ENCODE measurements at regions not wholly inside any gene's neighbourhood (a gene's known extent, or its start where the extent isn't known, plus 50 kb on each side); places are given as distances from the start of the nearest gene placed in this dataset.

DNA sequence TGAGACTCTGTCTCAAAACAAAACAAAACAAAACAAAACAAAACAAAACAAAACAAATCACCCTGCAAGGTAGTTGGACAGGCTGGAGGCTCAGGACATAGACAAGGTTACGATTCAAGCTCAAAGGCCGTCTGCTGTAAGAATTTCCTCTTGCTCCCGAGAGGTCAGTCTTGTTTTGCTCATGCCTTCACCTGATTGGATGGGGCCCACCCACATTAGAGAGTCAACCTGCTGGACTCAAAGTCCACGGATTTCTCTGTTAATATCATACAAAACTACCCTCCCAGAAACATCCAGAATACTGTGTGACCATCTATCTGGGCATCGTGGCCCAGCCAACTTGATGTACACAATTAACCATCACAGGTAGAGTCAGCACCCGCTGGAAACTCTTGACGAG is 330.0 kb upstream of the EEF2KMT start:
- H3K4me3 Mint-ChIP-seq = no peak overlapping the region
- no peaks in the 10 kb centered on the region for H3K27me3 Mint-ChIP-seq (ENCODE audit: low read depth)
- no peak overlapping the region for H3K27ac Mint-ChIP-seq
- H3K9me3 Mint-ChIP-seq = no peaks in the 10 kb centered on the region
- H3K36me3 Mint-ChIP-seq (ENCODE audit: low read depth) = no peaks in the 10 kb centered on the region
- no peaks in the 10 kb centered on the region for H3K4me1 Mint-ChIP-seq (ENCODE audit: low read depth)
- no peak for DNase-seq (ENCODE audit: low spot score)

GRCh38 chr16:5422643-5423496 is 325.3 kb upstream of the EEF2KMT start:
- Mint-ChIP-seq H3K4me1 (ENCODE audit: low read depth) (no peaks in the 10 kb centered on the region), H3K27me3 (ENCODE audit: low read depth) (no peaks in the 10 kb centered on the region), H3K36me3 (ENCODE audit: low read depth) (no peaks in the 10 kb centered on the region), H3K4me3 (no peak overlapping the region), H3K9me3 (no peaks in the 10 kb centered on the region), H3K27ac (no peak overlapping the region)
- DNase-seq (ENCODE audit: low spot score) = no peak

DNA sequence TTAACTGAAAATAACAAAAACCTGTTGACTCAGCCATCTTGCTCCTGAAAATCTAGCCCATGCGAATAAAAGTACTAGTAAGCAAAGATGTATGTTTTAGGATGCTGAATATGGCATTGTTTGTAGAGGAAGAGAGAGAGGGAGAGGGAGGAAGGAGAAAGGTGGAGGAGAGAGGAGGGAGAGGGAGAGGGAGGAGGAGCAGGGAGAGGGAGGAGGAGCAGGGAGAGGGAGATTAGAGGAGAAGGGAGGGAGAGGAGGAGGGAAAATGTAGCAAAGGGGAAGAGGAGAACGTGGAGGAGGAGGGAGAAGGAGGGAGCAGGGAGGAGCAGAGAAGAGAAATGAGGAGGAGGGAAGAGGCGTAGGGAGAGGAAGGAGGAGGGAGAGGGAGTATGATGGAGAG is 324.5 kb upstream of the EEF2KMT start:
- Mint-ChIP-seq H3K27me3 (ENCODE audit: low read depth) (no peaks in the 10 kb centered on the region), H3K9me3 (no peaks in the 10 kb centered on the region), H3K36me3 (ENCODE audit: low read depth) (no peaks in the 10 kb centered on the region), H3K27ac (no peak overlapping the region), H3K4me3 (no peak overlapping the region), H3K4me1 (ENCODE audit: low read depth) (no peaks in the 10 kb centered on the region)
- no peak for DNase-seq (ENCODE audit: low spot score)

- Mint-ChIP-seq H3K4me3 (no peak overlapping the region), H3K27ac (no peak overlapping the region), H3K36me3 (ENCODE audit: low read depth) (no peaks in the 10 kb centered on the region), H3K27me3 (ENCODE audit: low read depth) (no peaks in the 10 kb centered on the region), H3K9me3 (peaks cover 2% of the 10 kb centered on the region), H3K4me1 (ENCODE audit: low read depth) (no peaks in the 10 kb centered on the region)
- no peak for DNase-seq (ENCODE audit: low spot score)
Measured at GRCh38 chr16:5416013-5416412, 318.4 kb upstream of the EEF2KMT start.

DNA sequence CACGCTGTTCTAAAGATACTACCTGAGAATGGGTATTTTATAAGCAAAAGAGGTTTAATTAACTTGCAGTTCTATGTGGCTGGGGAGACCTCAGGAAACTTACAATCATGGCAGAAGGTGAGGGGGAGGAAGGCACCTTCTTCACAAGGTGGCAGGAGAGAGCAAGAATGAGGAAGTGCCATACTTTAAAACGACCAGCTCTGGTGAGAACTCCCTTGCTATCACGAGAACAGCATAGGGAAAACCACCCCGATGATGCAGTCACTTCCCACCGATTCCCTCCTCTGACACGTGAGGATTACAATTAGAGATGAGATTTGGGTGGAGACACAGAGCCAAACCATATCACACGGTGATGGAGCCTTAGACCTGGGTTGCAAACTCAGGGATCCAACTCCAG is 317.5 kb upstream of the EEF2KMT start:
- H3K4me3 Mint-ChIP-seq = no peak overlapping the region
- no peaks in the 10 kb centered on the region for H3K4me1 Mint-ChIP-seq (ENCODE audit: low read depth)
- H3K27ac Mint-ChIP-seq = no peak overlapping the region
- no peaks in the 10 kb centered on the region for H3K27me3 Mint-ChIP-seq (ENCODE audit: low read depth)
- DNase-seq (ENCODE audit: low spot score) = no peak
- peaks cover 7% of the 10 kb centered on the region for H3K9me3 Mint-ChIP-seq
- no peaks in the 10 kb centered on the region for H3K36me3 Mint-ChIP-seq (ENCODE audit: low read depth)

DNA sequence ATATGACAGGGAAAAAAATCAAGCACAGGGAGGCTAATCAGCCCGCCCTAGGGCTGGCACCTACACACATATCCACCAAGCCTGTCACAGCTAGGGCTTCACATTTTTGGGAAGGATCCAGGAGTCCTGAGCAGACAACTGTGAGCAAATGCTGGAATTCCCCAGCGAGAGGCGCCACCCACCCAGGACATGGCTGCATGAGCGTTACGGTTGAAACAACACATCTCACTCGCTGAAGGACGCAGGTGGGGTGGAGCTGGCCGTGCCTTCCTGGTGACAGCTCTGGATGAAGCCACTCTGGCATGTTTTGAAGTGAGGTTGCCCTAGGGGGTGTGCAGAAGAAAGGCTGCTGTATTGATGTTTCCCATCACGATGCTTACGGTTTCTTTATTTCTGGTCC is 315.1 kb upstream of the EEF2KMT start:
- no peak overlapping the region for H3K27ac Mint-ChIP-seq
- DNase-seq (ENCODE audit: low spot score) = no peak

GRCh38 chr16:5398203-5398602 is 300.6 kb upstream of the EEF2KMT start:
- Mint-ChIP-seq H3K27me3 (ENCODE audit: low read depth) (no peaks in the 10 kb centered on the region), H3K27ac (no peak overlapping the region)
- DNase-seq (ENCODE audit: low spot score) = no peak

More for the DNA sequence above, 315.1 kb upstream of the EEF2KMT start:
- Mint-ChIP-seq H3K4me3 (no peak overlapping the region), H3K9me3 (peaks cover 7% of the 10 kb centered on the region), H3K4me1 (ENCODE audit: low read depth) (no peaks in the 10 kb centered on the region), H3K36me3 (ENCODE audit: low read depth) (no peaks in the 10 kb centered on the region), H3K27me3 (ENCODE audit: low read depth) (no peaks in the 10 kb centered on the region)

GRCh38 chr16:5396880-5397279 is 299.3 kb upstream of the EEF2KMT start:
- H3K4me1 Mint-ChIP-seq (ENCODE audit: low read depth) = no peaks in the 10 kb centered on the region
- DNase-seq (ENCODE audit: low spot score) = no peak
- H3K27ac Mint-ChIP-seq = no peak overlapping the region
- H3K36me3 Mint-ChIP-seq (ENCODE audit: low read depth) = no peaks in the 10 kb centered on the region
- no peaks in the 10 kb centered on the region for H3K27me3 Mint-ChIP-seq (ENCODE audit: low read depth)
- no peaks in the 10 kb centered on the region for H3K9me3 Mint-ChIP-seq
- H3K4me3 Mint-ChIP-seq = no peak overlapping the region

More at GRCh38 chr16:5398203-5398602, 300.6 kb upstream of the EEF2KMT start:
- Mint-ChIP-seq H3K4me3 (no peak overlapping the region), H3K4me1 (ENCODE audit: low read depth) (no peaks in the 10 kb centered on the region), H3K36me3 (ENCODE audit: low read depth) (no peaks in the 10 kb centered on the region), H3K9me3 (no peaks in the 10 kb centered on the region)

GRCh38 chr16:5393070-5393469 is 295.5 kb upstream of the EEF2KMT start:
- Mint-ChIP-seq H3K9me3 (no peaks in the 10 kb centered on the region), H3K27me3 (ENCODE audit: low read depth) (no peaks in the 10 kb centered on the region), H3K4me3 (no peak overlapping the region), H3K36me3 (ENCODE audit: low read depth) (no peaks in the 10 kb centered on the region), H3K4me1 (ENCODE audit: low read depth) (no peaks in the 10 kb centered on the region), H3K27ac (no peak overlapping the region)
- DNase-seq (ENCODE audit: low spot score) = no peak

DNA sequence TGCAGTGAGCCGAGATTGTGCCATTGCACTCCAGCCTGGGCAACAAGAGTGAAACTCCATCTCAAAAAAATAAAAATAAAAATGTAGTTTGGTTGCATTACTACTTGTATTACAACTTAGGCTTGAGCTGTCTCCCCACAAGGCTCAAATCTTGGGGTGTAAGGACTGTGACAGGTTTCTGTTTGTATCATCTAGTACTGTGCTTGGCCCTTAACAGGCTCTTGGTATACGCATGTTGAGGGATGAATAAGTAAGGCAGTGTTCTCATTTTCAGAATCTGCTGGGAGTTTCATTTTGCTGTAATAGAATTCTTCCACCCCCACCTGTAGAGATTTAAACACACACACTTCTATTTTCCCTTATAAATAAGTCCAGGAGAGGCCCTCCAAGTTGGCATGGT is 289.4 kb upstream of the EEF2KMT start:
- Mint-ChIP-seq H3K27me3 (ENCODE audit: low read depth) (no peaks in the 10 kb centered on the region), H3K4me3 (no peak overlapping the region), H3K4me1 (ENCODE audit: low read depth) (no peaks in the 10 kb centered on the region), H3K27ac (no peak overlapping the region), H3K36me3 (ENCODE audit: low read depth) (no peaks in the 10 kb centered on the region), H3K9me3 (no peaks in the 10 kb centered on the region)
- DNase-seq (ENCODE audit: low spot score) = no peak

GRCh38 chr16:5385811-5386210 is 288.2 kb upstream of the EEF2KMT start:
- Mint-ChIP-seq H3K4me1 (ENCODE audit: low read depth) (no peaks in the 10 kb centered on the region), H3K27ac (no peak overlapping the region), H3K9me3 (no peaks in the 10 kb centered on the region), H3K4me3 (no peak overlapping the region), H3K36me3 (ENCODE audit: low read depth) (no peaks in the 10 kb centered on the region), H3K27me3 (ENCODE audit: low read depth) (no peaks in the 10 kb centered on the region)
- DNase-seq (ENCODE audit: low spot score) = no peak

- H3K4me3 Mint-ChIP-seq = no peak overlapping the region
- no peak for DNase-seq (ENCODE audit: low spot score)
Measured at GRCh38 chr16:5385115-5385514, 287.5 kb upstream of the EEF2KMT start.

DNA sequence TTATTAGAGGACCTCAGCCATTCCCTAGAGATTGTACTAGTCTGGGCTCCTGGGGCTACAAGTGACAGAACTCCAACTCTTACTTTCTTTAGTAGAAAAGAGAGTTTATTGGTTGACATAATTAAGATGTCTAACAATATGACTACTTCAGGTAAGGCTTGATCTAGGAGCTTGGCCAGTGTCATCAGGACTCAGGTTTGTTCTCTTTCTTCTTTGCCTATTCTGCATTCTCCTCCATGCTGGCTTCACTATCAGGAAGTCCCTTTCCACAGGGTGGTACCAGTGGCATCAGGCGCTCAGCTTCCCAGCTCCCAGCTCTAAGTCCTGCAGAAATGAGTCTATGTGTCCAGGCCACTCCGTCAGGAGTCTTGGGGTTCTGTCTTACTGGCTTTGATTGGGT is 286.1 kb upstream of the EEF2KMT start:
- no peaks in the 10 kb centered on the region for H3K4me1 Mint-ChIP-seq (ENCODE audit: low read depth)
- H3K9me3 Mint-ChIP-seq = no peaks in the 10 kb centered on the region
- no peak overlapping the region for H3K27ac Mint-ChIP-seq
- no peaks in the 10 kb centered on the region for H3K27me3 Mint-ChIP-seq (ENCODE audit: low read depth)
- no peaks in the 10 kb centered on the region for H3K36me3 Mint-ChIP-seq (ENCODE audit: low read depth)
- DNase-seq (ENCODE audit: low spot score) = no peak
- H3K4me3 Mint-ChIP-seq = no peak overlapping the region

More at GRCh38 chr16:5385115-5385514, 287.5 kb upstream of the EEF2KMT start:
- no peaks in the 10 kb centered on the region for H3K4me1 Mint-ChIP-seq (ENCODE audit: low read depth)
- no peaks in the 10 kb centered on the region for H3K9me3 Mint-ChIP-seq
- no peak overlapping the region for H3K27ac Mint-ChIP-seq
- no peaks in the 10 kb centered on the region for H3K36me3 Mint-ChIP-seq (ENCODE audit: low read depth)
- no peaks in the 10 kb centered on the region for H3K27me3 Mint-ChIP-seq (ENCODE audit: low read depth)

- H3K9me3 Mint-ChIP-seq = no peaks in the 10 kb centered on the region
- no peaks in the 10 kb centered on the region for H3K4me1 Mint-ChIP-seq (ENCODE audit: low read depth)
- no peaks in the 10 kb centered on the region for H3K36me3 Mint-ChIP-seq (ENCODE audit: low read depth)
- no peaks in the 10 kb centered on the region for H3K27me3 Mint-ChIP-seq (ENCODE audit: low read depth)
- DNase-seq (ENCODE audit: low spot score) = no peak
- no peak overlapping the region for H3K4me3 Mint-ChIP-seq
- H3K27ac Mint-ChIP-seq = no peak overlapping the region
Measured at GRCh38 chr16:5382484-5382883, 284.9 kb upstream of the EEF2KMT start.

DNA sequence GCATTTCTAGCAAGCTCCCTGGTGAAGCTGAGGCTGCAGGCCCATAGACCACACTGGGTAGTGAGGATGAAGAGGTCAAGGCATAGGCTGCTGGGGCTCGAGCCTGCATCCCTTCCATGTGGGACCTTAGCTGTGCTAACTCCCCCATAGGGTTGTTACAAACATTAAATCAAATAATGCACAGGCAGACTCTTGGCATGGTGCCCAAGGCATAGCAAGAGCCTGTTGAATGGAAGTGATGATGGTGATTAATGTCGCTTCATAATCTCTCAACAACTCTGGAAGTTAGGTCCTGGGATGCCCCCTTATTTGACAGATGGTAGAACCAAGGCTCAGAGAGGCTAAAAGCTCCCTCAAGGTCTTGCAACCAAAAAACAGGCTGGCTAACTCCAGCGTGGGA is 283.9 kb upstream of the EEF2KMT start:
- no peaks in the 10 kb centered on the region for H3K9me3 Mint-ChIP-seq
- no peaks in the 10 kb centered on the region for H3K4me1 Mint-ChIP-seq (ENCODE audit: low read depth)
- H3K36me3 Mint-ChIP-seq (ENCODE audit: low read depth) = no peaks in the 10 kb centered on the region
- H3K4me3 Mint-ChIP-seq = no peak overlapping the region
- no peak for DNase-seq (ENCODE audit: low spot score)
- no peaks in the 10 kb centered on the region for H3K27me3 Mint-ChIP-seq (ENCODE audit: low read depth)
- H3K27ac Mint-ChIP-seq = no peak overlapping the region

Measured in T-helper 2 cell treated with Interferon-gamma antibody and Interleukin-4, amounts not matched to agents 5 μg/mL and 100 μg/mL, for 36 hours (primary cell).